Right lobe of liver (tissue), 4 donors: ENCODE measurements at regions not wholly inside any gene's neighbourhood (a gene's known extent, or its start where the extent isn't known, plus 50 kb on each side); places are given as distances from the start of the nearest gene placed in this dataset.

Experiments
- CTCF ChIP-seq, 4 donors: fragments of 200-600 bp in 3 of 4; fragments of 450-650 bp in 1 of 4; IDR thresholded peaks; one replicate each; pipeline versions ENCODE4 v1.5.1 to v1.8.0; 2016 to 2022; ENCODE audit warnings: antibody characterized with exemption in 4 of 4, mild to moderate bottlenecking in 2 of 4
- POLR2A ChIP-seq: fragments of 450-650 bp; IDR thresholded peaks from one replicate; pipeline ENCODE4 v1.6.1; 2017; ENCODE audit warnings: antibody characterized with exemption, mild to moderate bottlenecking
- donor health status: DM: no; HTN: no; CAD: no.
- donor health status: DM: no; HTN: no; CAD: no.
- donor health status: DM: no; HTN: yes; CAD: no.

- TF ChIP-seq CTCF (IDR thresholded peaks at IDR 0.05): no peak
- no peak for TF ChIP-seq POLR2A
Measured at GRCh38 chr3:176302271-176302670, 895.0 kb downstream of the TBL1XR1 start.
